ENCODE measurements at regions not wholly inside any gene's neighbourhood (a gene's known extent, or its start where the extent isn't known, plus 50 kb on each side); places are given as distances from the start of the nearest gene placed in this dataset.
"Not testable (repeated sequence)": the region's sequence is repeated elsewhere in the genome, so short reads cannot be mapped to it uniquely, and the experiment has no call there.

DNA sequence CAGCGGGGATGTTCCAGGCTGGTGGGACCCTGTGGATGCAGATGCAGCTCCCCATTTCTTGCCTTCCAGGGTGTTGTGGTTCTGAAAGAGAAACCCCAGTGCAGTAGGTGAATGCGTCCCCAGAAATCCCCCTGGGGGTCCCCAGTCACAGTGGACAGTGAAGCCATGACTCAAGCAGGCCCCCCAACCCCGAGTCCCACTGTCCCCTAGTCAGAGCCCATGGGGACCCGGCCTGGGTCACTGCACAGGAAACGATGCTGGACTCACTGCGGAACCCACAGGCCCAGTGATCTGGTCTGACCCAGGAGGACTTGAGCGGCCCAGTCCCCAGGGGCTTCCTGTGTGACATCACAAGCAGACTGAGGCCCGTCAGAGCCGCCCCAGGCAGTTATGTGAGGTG lies 341.4 kb downstream of the ADGRD1 start:
- TF ChIP-seq CTCF (IDR thresholded peaks at IDR 0.05; ENCODE audit: low read length); EZH2 (IDR thresholded peaks at IDR 0.05; ENCODE audit: borderline replicate concordance, low read length): not testable (repeated sequence)

Measured in OCI-LY1 (cell line).